HG02588 (cell line): ENCODE measurements at regions not wholly inside any gene's neighbourhood (a gene's known extent, or its start where the extent isn't known, plus 50 kb on each side); places are given as distances from the start of the nearest gene placed in this dataset.
"Not testable (repeated sequence)": the region's sequence is repeated elsewhere in the genome, so short reads cannot be mapped to it uniquely, and the experiment has no call there.

Source experiments
- ATAC-seq: cut with Tn5 transposase; IDR thresholded peaks from one replicate; pipeline ENCODE4 v1.9.1; 2021; ENCODE audit warnings: mild to moderate bottlenecking, moderate library complexity; ENCODE audit not compliant: unreplicated experiment

GRCh38 chr20:19024296-19025035, 188.0 kb upstream of the SLC24A3 start:
- no peak for ATAC-seq

DNA sequence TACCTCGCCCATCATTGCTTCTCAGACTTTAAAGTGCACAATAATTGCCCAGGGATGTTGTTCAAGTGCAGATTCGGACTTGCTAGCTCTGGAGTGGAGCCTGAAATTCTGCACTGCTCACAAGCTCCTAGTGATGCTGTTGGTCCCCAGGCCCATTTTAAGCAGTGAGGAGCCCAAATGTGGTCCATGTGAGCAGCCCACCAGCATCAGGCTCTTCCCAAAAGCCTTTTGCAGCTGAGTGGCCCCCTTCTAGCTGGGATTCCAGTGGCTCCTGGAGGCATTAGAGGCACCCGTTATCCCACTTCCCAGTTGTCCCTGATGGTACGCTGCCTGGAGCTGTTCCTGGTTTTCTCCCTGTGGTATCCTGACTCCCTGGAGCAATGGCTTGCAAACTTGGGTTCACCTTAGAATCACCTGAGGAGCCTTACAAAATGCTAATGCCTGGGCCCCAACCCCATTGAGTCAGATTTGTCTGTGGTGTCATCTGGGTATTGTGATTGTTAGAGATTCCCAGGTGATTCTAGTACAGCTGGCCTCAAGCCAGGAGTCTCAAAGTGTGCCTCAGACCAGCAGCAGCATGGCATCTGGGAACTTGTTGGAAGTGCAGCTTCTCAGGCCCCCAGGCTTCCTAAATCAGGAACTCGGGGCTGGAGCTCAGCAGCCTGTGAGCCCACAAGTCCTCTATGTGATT, 186.9 kb upstream of the SLC24A3 start:
- ATAC-seq: no peak

- peak; percentile 82 for ATAC-seq
These were observed 186.1 kb upstream of the SLC24A3 start for GRCh38 chr20:19026121-19026878.

DNA sequence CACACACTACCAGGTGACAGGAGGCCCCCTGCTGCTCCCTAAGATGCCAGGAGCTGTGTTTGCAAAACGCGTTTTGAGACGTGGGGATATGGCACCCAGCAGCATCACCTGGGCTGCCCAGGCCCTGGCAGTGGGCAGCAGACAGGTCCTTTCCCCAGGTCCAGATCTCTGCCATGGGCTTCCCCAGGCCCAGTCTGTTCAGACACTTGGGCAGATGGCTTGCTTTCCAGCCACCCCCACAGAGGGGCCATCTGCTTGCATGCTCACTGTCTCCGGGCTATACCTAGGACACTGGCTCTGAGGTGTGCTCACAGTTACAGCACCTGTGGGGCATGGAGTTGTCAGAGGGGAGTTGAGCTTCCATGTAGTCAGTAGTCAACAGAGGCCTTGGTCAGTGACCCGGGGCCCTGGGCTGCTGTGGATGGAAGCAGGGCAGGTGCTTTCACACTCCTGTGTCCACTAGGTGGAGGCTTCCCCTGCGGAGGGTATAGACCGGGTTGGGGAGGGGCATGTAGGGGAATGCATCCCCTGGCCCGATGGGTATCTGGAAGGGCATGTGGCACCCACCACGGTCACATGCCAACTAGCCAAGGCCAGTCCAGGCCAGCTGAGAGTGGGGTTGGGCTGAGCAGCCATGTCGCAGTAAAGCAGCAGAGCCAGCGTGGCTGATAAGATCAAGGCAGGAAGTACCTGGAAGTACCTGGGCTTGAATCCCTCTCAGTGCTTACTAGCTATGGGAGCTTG, 185.4 kb upstream of the SLC24A3 start:
- no peak for ATAC-seq

GRCh38 chr20:19027971-19028370, 184.5 kb upstream of the SLC24A3 start:
- no peak for ATAC-seq

GRCh38 chr20:19041787-19042186, 170.7 kb upstream of the SLC24A3 start:
- ATAC-seq: no peak

DNA sequence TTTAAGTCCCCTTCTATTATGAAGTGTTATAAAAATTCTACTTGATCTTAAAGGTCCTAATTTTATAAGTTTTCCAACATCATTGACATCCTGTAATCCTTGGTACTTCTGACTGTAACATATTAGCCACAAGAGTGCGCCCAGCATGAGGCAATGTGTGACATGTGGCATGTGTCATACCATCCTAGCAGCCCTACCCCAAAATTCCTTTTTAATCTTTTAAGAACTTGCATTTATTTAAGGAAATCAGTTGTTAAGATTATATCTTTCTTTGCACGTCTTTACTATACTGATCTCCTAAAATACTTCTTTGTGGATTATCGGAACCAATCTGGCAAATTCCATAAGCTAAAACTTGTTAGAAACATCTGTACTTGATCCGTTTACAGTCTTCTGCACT, 167.1 kb upstream of the SLC24A3 start:
- ATAC-seq: no peak

DNA sequence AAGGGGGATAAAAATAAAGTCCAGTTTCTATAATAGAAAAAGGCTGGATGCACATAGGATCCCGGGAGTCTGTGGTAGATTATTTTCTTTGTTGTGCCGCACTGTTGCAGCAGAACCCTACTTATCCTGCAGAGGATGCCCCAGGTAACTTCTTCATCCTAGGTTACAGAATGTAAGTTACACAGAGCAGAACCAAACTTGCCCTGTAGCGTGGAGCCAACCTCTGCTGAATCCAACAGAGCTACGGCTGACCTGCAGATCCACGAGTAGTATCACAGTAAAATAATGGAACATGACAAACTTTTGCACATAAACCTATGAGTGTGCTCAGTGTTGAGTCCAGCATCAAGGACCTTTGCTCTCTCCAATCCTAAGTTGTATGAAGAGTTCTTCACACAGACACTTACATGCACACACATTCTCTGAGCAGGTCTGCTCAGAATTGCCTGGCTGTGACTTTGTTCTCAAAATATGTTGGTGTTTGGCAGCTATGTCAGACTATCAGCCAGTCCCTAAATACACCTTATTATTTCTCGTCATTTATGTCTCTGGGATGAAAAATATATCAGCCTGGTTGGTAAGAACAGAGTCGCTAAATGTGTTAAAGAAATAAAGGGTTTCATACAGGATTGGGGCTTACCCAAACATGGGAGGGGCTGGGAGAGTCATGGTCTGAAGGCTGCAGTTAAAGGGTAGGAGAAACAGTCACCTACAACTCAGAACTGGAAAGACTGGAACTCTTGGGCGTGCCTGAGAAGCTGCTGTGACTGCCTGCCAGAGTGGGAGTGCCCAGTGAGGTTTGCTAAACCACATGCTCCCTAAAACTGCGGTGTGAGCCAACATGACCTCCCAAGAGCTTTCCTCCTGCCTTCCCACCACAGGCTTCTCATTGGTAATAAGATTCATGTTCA, 165.1 kb upstream of the SLC24A3 start:
- ATAC-seq: no peak

DNA sequence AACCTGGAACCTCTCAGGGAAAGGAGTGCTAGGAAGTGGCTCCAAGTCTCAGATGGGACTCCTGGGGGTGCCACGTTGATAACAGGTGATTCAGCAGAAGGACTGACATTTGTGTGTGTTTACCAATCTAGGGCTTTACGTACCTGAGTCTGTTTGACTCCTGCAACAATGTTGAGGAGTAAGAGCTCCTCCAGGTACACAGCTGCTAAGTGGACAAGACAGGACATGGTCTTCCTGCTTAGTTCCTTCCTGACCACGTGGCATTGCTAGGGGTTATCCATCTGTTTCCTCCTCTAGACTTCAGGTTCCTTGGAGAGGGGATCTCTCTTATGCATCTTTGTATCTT, 164.5 kb upstream of the SLC24A3 start:
- ATAC-seq: no peak

GRCh38 chr20:19048995-19049501, 163.4 kb upstream of the SLC24A3 start:
- ATAC-seq: no peak

DNA sequence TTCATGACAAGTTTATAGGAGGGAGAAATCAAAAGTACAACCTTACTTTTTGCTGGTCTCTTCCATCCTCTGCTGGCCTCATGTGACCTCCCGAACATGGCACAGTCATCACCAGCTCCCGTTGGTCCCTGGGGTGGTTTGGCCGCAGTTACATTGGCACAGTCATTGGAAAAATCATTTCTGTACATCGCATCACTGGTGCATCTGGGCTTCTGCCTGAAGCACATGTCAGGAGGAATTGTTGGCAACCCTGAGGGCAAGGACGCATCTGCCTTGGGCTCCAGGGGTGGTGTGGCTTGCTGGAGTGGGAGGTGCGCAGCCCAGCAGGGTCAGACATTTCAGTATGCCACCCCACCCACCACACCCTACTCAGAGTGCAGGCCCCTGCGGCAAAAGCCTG, 162.9 kb upstream of the SLC24A3 start:
- ATAC-seq: no peak

GRCh38 chr20:19056909-19057308, 155.5 kb upstream of the SLC24A3 start:
- ATAC-seq: no peak

- ATAC-seq: not testable (repeated sequence)
These were observed 147.7 kb upstream of the SLC24A3 start for GRCh38 chr20:19064788-19065187.

DNA sequence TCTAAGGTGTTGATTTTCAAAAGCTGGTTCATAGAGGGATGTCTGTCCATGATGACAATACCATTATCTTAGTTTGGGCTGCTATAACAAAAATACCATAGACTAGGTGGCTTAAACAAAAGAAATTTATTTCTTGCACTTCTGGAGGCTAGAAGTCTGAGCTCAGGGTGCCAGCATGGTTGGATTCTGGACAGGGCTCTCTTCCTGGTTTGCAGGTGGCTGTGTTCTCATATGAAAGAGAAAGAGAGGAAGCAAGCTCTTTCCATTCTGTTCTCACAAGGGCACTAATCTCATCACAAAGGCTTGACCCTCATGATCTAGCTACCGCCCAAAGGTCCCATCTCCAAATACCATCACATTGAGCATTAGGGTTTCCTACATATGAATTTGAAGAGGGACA, 144.5 kb upstream of the SLC24A3 start:
- no peak for ATAC-seq

- no peak for ATAC-seq
These were observed 142.4 kb upstream of the SLC24A3 start for GRCh38 chr20:19070026-19070425.

DNA sequence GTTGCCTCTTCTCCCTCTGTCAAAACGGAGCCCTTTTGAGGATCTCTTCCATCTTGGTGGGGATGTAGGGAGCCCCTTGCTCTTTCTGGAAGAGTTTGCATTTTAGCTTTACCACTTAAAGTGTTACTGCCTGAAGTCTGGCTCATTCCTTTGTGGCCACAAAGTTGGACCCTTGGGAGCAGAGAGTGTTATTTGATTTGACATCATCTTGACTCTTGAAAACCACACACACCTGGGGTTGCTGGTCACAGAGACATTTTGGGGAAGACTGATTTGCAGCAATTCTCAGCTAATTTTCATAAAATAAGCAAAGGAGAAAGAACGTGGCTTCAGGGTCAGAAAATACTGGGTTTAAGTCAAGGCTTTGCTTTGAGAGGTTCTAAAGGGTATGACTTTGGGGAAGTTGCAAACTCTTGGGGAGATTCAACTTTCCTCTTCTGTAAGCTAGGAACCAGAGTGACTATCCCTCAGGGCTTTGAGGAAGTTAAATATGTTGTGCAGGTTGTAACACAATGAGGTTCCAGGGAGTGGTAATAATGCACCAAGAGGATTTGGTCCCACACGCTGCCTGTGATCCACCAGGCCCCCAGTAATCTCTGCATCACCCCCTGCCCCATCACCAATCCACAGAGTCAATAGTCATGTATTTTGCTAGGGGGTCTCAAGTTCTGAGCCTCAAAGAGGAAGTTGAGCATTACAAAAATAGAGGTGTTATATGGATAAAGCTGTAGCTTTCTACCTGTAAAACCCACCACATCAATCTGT, 141.6 kb upstream of the SLC24A3 start:
- peak; percentile 47 for ATAC-seq

GRCh38 chr20:19071446-19071725, 141.1 kb upstream of the SLC24A3 start:
- ATAC-seq: peak; percentile 31

DNA sequence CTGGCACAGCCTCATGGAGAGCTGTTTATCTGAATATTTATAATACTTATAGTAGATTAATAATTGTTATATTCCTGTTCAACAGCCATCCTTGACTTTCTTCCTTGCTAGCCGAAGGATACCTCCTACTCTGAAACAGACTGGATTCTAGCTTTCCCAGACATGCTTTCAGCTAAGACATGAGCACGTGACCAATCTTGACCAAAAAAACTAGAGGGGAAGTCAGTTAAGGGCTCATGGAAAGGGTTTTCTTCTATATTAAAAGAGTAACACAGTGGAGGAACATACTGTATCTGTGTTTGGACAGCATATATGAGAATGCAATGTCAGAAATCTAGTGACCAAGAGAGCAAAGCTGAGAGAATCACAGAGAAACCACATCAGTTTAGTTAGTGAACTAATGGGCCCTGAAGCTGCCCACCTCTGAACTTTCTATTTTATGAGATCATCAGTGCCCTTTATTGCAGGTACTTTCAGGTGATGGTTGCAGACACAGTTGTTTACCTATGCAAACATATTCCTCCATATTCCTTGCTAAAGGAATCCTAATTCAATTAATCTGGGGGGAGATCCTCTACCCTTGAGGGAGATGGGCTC, 140.4 kb upstream of the SLC24A3 start:
- no peak for ATAC-seq

DNA sequence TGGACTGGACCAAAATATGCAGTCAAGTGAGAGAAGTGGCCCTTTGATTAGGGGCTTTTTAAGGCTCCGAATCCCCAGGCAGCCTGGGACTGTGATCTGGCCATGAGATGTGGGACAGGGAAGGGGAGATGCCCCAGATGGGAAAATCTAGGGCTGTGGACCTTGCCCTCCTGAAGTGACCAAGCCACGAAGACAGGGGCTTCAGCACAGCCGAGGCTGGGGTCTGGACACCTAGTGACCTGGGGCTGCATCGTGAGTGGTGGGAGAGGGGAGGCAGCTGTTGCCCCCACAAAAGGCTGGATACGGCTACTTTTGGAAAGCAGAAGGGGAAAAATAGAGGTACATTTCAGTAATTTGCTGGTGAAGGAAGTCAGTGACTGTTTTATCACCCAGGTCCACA, 139.5 kb upstream of the SLC24A3 start:
- no peak for ATAC-seq
